ENCODE measurements at regions not wholly inside any gene's neighbourhood (a gene's known extent, or its start where the extent isn't known, plus 50 kb on each side); places are given as distances from the start of the nearest gene placed in this dataset.

DNA sequence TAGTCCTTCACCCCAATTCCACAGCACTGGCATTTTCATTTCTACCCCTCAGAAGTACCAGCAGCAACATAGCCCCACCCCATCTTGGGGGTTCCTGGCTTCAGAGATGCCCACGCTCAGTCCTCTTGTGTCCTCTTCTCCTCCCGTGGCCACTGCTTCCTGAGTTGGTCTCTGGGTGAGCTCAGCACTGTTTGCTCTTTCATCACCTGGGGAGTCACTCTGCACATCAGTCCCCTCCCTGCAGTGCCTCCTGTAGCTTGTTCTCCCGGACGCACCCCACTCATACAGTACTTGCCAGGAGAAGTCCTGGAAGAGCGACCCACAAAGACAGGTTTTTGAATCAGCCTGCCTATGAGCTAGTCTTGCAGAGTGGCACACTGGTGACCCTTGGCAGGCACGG lies 63.8 kb downstream of the GSC start:
- TF ChIP-seq, protein P1, sequence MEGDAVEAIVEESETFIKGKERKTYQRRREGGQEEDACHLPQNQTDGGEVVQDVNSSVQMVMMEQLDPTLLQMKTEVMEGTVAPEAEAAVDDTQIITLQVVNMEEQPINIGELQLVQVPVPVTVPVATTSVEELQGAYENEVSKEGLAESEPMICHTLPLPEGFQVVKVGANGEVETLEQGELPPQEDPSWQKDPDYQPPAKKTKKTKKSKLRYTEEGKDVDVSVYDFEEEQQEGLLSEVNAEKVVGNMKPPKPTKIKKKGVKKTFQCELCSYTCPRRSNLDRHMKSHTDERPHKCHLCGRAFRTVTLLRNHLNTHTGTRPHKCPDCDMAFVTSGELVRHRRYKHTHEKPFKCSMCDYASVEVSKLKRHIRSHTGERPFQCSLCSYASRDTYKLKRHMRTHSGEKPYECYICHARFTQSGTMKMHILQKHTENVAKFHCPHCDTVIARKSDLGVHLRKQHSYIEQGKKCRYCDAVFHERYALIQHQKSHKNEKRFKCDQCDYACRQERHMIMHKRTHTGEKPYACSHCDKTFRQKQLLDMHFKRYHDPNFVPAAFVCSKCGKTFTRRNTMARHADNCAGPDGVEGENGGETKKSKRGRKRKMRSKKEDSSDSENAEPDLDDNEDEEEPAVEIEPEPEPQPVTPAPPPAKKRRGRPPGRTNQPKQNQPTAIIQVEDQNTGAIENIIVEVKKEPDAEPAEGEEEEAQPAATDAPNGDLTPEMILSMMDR (IDR thresholded peaks at IDR 0.05; ENCODE audit: low read depth, low read length, poor library complexity, severe bottlenecking): no peak
- TF ChIP-seq EZH2phosphoT487 (IDR thresholded peaks at IDR 0.05; ENCODE audit: borderline replicate concordance, low read length): no peak
